ENCODE measurements at regions not wholly inside any gene's neighbourhood (a gene's known extent, or its start where the extent isn't known, plus 50 kb on each side); places are given as distances from the start of the nearest gene placed in this dataset.
"Not testable (repeated sequence)": the region's sequence is repeated elsewhere in the genome, so short reads cannot be mapped to it uniquely, and the experiment has no call there.

DNA sequence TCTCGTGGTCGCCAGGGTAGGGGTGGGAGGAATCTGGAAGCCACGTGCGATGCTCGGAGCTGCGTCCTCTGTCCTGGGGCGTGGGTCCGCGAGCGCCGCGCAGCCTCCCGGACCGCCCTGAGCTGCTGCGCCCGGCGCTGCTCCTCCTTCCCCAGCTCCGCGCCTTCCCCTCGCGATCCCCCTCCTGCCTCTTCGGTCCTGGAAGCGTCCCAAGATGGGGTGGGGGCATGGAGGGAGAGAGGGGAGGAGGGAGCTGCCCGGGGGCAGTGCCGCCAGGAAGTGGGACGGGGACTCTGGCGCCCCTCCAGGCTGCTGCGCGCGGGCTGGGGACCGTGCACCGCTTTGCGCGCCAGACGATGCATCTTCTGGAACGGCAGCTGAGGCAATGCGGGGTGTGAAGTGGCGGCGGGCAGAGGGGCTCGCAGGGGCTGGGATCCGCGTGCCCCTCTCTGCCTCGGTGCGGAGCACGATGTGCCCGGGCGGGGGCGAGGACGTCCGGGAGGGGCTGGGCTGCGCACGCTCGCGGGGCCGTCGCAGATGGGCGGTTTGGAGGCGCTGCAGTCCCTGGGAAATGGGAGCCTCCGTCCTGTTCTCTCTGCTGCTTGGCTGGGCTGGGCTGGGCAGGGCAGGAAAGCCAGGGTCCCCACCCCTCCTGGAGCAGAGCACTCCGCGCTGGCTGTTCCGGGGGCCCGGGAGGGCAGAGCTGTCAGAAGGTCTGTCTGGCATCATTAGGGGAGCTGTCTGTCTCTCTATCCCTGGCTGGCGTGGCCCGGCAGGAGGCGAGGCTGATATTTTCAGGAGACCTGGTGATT is 388.0 kb downstream of the SEC14L1 start:
- Histone ChIP-seq H3K9me3 (no peaks in the 10 kb centered on the region), H3K36me3 (ENCODE audit: control insufficient read depth in 2 of 2, extremely low read depth in 1 of 2, insufficient read depth in 1 of 2, low read length in 1 of 2) (no peaks in the 10 kb centered on the region), H3K4me3 (ENCODE audit: control insufficient read depth in 1 of 2, extremely low read depth in 1 of 2, low read length in 1 of 2) (peak overlapping the region in 1 of 2 donors; percentile 36), H3K27ac (ENCODE audit: low read length) (no peak overlapping the region), H3K4me1 (ENCODE audit: control insufficient read depth in 1 of 2, extremely low read depth in 1 of 2, insufficient read depth in 2 of 2, low read length in 2 of 2) (peaks cover 0 to 11% of the 10 kb centered on the region in 2 experiments), H3K27me3 (replicated peaks in 1 of 2; ENCODE audit: control insufficient read depth in 2 of 2, extremely low read depth in 1 of 2, insufficient read depth in 2 of 2, low read length in 1 of 2) (peaks cover 0 to 47% of the 10 kb centered on the region in 2 experiments)
- peak in 17 of 35 experiments; percentile 7 to 40 (median 20) for DNase-seq
- Mint-ChIP-seq H3K27ac (no peak overlapping the region), H3K27me3 (peaks cover 4 to 28% of the 10 kb centered on the region in 2 donors), H3K4me3 (peak overlapping the region in 2 of 3 donors; percentile 24 to 60), H3K9me3 (no peaks in the 10 kb centered on the region), H3K36me3 (no peaks in the 10 kb centered on the region), H3K4me1 (peaks cover 0 to 11% (median 6%) of the 10 kb centered on the region in 3 donors)
- ChIA-PET POLR2A (interaction anchor here in 1 of 2 donors (0.7 kb wide), 1 partner anchor 140 kb away, joined by 5 read pairs; no protein-coding TSS in a partner anchor), CTCF (no interaction called here)
- peak; percentile 61 to 72 (median 68) for ATAC-seq (replicated peaks in 1 of 4)
- WGBS (ENCODE audit: insufficient coverage): 3% methylated on average over 53 of the region's 66 CpGs

DNA sequence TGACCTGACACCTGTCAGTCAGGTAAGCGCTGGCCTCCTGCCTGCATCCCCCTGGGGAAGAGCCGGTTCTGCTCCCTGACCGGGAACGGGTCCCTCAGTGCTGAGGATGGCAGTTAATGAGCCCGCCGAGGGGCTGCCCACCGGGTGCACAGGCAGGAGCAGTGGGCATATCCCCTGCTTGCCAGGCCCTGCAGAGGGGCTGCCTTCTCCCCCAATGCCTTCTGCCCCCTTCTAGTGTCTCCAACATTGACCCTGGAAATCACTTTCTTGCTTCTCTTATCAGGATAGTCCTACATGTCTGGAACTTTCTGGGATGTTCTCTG is 388.5 kb downstream of the SEC14L1 start:
- Mint-ChIP-seq H3K27ac (no peak overlapping the region), H3K27me3 (peaks cover 4 to 28% of the 10 kb centered on the region in 2 donors), H3K36me3 (peaks cover 2% of the 10 kb centered on the region), H3K4me1 (peaks cover 2 to 11% (median 6%) of the 10 kb centered on the region in 3 donors), H3K4me3 (peak overlapping the region in 2 of 3 donors; percentile 24 to 60), H3K9me3 (peaks cover 0 to 3% (median 2%) of the 10 kb centered on the region in 3 donors)
- Histone ChIP-seq H3K9me3 (no peaks in the 10 kb centered on the region), H3K27me3 (replicated peaks in 1 of 2; ENCODE audit: control insufficient read depth in 2 of 2, extremely low read depth in 1 of 2, insufficient read depth in 2 of 2, low read length in 1 of 2) (peaks cover 0 to 47% of the 10 kb centered on the region in 2 experiments), H3K4me1 (ENCODE audit: control insufficient read depth in 1 of 2, extremely low read depth in 1 of 2, insufficient read depth in 2 of 2, low read length in 2 of 2) (peaks cover 0 to 11% of the 10 kb centered on the region in 2 experiments), H3K36me3 (ENCODE audit: control insufficient read depth in 2 of 2, extremely low read depth in 1 of 2, insufficient read depth in 1 of 2, low read length in 1 of 2) (no peaks in the 10 kb centered on the region), H3K4me3 (ENCODE audit: control insufficient read depth in 1 of 2, extremely low read depth in 1 of 2, low read length in 1 of 2) (no peak overlapping the region), H3K27ac (ENCODE audit: low read length) (no peak overlapping the region)
- ChIA-PET POLR2A (no interaction called here), CTCF (no interaction called here)
- 58% methylated on average over 6 of the region's 7 CpGs for WGBS (ENCODE audit: insufficient coverage)
- ATAC-seq (replicated peaks in 1 of 4): no peak
- DNase-seq: no peak

DNA sequence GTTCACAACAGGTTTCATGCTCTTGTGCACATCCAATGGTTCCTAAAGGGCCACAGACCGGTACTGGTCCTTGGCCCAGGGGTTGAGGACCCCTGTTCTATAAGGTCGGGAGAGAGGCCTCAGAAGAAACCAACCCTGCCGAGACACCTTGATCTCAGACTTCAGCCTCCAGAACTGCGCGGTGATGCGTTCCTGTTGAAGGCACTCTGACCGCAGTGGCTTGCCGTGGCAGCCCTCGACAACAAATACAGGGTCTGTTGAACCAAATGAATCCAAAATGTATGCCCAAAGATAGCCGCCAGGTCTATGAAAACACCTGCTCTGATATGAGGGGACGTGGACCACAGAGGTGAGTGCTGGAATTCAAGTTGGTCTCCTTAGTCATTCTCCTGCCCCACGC is 389.8 kb downstream of the SEC14L1 start:
- Mint-ChIP-seq H3K4me1 (peaks cover 5 to 11% (median 8%) of the 10 kb centered on the region in 3 donors), H3K36me3 (peaks cover 3% of the 10 kb centered on the region), H3K4me3 (no peak overlapping the region), H3K9me3 (peaks cover 0 to 5% (median 4%) of the 10 kb centered on the region in 3 donors), H3K27ac (no peak overlapping the region), H3K27me3 (peaks cover 4 to 28% of the 10 kb centered on the region in 2 donors)
- Histone ChIP-seq H3K4me3 (ENCODE audit: control insufficient read depth in 1 of 2, extremely low read depth in 1 of 2, low read length in 1 of 2) (no peak overlapping the region), H3K4me1 (ENCODE audit: control insufficient read depth in 1 of 2, extremely low read depth in 1 of 2, insufficient read depth in 2 of 2, low read length in 2 of 2) (peaks cover 0 to 15% of the 10 kb centered on the region in 2 experiments), H3K36me3 (ENCODE audit: control insufficient read depth in 2 of 2, extremely low read depth in 1 of 2, insufficient read depth in 1 of 2, low read length in 1 of 2) (no peaks in the 10 kb centered on the region), H3K27me3 (replicated peaks in 1 of 2; ENCODE audit: control insufficient read depth in 2 of 2, extremely low read depth in 1 of 2, insufficient read depth in 2 of 2, low read length in 1 of 2) (peaks cover 0 to 46% of the 10 kb centered on the region in 2 experiments), H3K9me3 (no peaks in the 10 kb centered on the region), H3K27ac (ENCODE audit: low read length) (no peak overlapping the region)
- DNase-seq (no peak), ATAC-seq (replicated peaks in 1 of 4) (no peak)
- ChIA-PET POLR2A (no interaction called here), CTCF (no interaction called here)
- 93% methylated on average over 11 of the region's 12 CpGs for WGBS (ENCODE audit: insufficient coverage)

GRCh38 chr17:77531002-77531401 is 390.2 kb downstream of the SEC14L1 start:
- H3K27me3 Mint-ChIP-seq: peaks cover 4 to 28% of the 10 kb centered on the region in 2 donors
- ATAC-seq (replicated peaks in 1 of 4) (no peak), DNase-seq (no peak)
- CTCF ChIA-PET: no interaction called here
- H3K36me3 ChIP-seq (ENCODE audit: control insufficient read depth in 2 of 2, extremely low read depth in 1 of 2, insufficient read depth in 1 of 2, low read length in 1 of 2): no peaks in the 10 kb centered on the region
- peaks cover 0 to 5% (median 4%) of the 10 kb centered on the region in 3 donors for H3K9me3 Mint-ChIP-seq
- H3K4me1 Mint-ChIP-seq: peaks cover 5 to 15% (median 12%) of the 10 kb centered on the region in 3 donors
- WGBS (ENCODE audit: insufficient coverage): no CpG with 5 or more reads among the region's 6 CpGs
- peaks cover 3% of the 10 kb centered on the region for H3K36me3 Mint-ChIP-seq
- peaks cover 0 to 15% of the 10 kb centered on the region in 2 experiments for H3K4me1 ChIP-seq (ENCODE audit: control insufficient read depth in 1 of 2, extremely low read depth in 1 of 2, insufficient read depth in 2 of 2, low read length in 2 of 2)
- H3K27ac ChIP-seq (ENCODE audit: low read length): no peak overlapping the region
- no peak overlapping the region for H3K27ac Mint-ChIP-seq
- H3K27me3 ChIP-seq (replicated peaks in 1 of 2; ENCODE audit: control insufficient read depth in 2 of 2, extremely low read depth in 1 of 2, insufficient read depth in 2 of 2, low read length in 1 of 2): peaks cover 0 to 46% of the 10 kb centered on the region in 2 experiments
- POLR2A ChIA-PET: no interaction called here
- no peak overlapping the region for H3K4me3 Mint-ChIP-seq
- H3K4me3 ChIP-seq (ENCODE audit: control insufficient read depth in 1 of 2, extremely low read depth in 1 of 2, low read length in 1 of 2): no peak overlapping the region
- H3K9me3 ChIP-seq: no peaks in the 10 kb centered on the region

DNA sequence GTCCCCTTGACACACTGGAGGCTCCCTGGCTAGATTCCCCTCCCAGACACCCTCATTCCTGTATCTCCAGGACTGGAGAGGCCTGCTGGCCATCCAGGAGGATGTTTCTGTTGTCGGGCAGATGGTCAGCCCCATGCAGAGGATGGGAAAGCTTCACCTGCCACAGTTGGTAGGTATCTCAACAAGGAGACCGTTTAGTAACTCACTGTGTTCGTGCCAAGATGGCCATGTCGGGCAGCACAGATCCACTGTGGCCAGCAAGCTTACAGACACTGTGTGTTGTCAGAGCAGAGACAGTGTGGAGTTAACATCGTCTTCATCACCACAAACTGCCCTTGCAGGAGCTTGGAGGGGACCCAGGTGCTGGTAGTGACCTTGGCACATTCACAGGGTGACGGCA is 390.9 kb downstream of the SEC14L1 start:
- CTCF ChIA-PET: no interaction called here
- Histone ChIP-seq H3K9me3 (no peaks in the 10 kb centered on the region), H3K4me1 (ENCODE audit: control insufficient read depth in 1 of 2, extremely low read depth in 1 of 2, insufficient read depth in 2 of 2, low read length in 2 of 2) (peaks cover 0 to 15% of the 10 kb centered on the region in 2 experiments), H3K27me3 (replicated peaks in 1 of 2; ENCODE audit: control insufficient read depth in 2 of 2, extremely low read depth in 1 of 2, insufficient read depth in 2 of 2, low read length in 1 of 2) (peaks cover 0 to 45% of the 10 kb centered on the region in 2 experiments), H3K4me3 (ENCODE audit: control insufficient read depth in 1 of 2, extremely low read depth in 1 of 2, low read length in 1 of 2) (no peak overlapping the region), H3K27ac (ENCODE audit: low read length) (no peak overlapping the region), H3K36me3 (ENCODE audit: control insufficient read depth in 2 of 2, extremely low read depth in 1 of 2, insufficient read depth in 1 of 2, low read length in 1 of 2) (no peaks in the 10 kb centered on the region)
- Mint-ChIP-seq H3K27me3 (peaks cover 4 to 28% of the 10 kb centered on the region in 2 donors), H3K9me3 (peaks cover 0 to 5% (median 4%) of the 10 kb centered on the region in 3 donors), H3K4me3 (no peak overlapping the region), H3K27ac (no peak overlapping the region), H3K36me3 (peaks cover 3% of the 10 kb centered on the region), H3K4me1 (peaks cover 5 to 17% (median 13%) of the 10 kb centered on the region in 3 donors)
- ATAC-seq (replicated peaks in 1 of 4) (no peak), DNase-seq (no peak)
- POLR2A ChIA-PET: no interaction called here
- 100% methylated on average over 4 of the region's 6 CpGs for WGBS (ENCODE audit: insufficient coverage)

- ATAC-seq (replicated peaks in 1 of 4); H3K27ac ChIP-seq (ENCODE audit: low read length); H3K36me3 ChIP-seq (ENCODE audit: control insufficient read depth in 2 of 2, extremely low read depth in 1 of 2, insufficient read depth in 1 of 2, low read length in 1 of 2); POLR2A ChIA-PET; H3K27ac Mint-ChIP-seq; CTCF ChIA-PET; H3K4me3 ChIP-seq (ENCODE audit: control insufficient read depth in 1 of 2, extremely low read depth in 1 of 2, low read length in 1 of 2); H3K9me3 ChIP-seq; DNase-seq; H3K4me3 Mint-ChIP-seq; H3K9me3 Mint-ChIP-seq; H3K36me3 Mint-ChIP-seq: not testable (repeated sequence)
- WGBS (ENCODE audit: insufficient coverage): 100% methylated on average over 2 of the region's 6 CpGs
- H3K27me3 ChIP-seq (replicated peaks in 1 of 2; ENCODE audit: control insufficient read depth in 2 of 2, extremely low read depth in 1 of 2, insufficient read depth in 2 of 2, low read length in 1 of 2): peaks cover 0 to 28% of the 10 kb centered on the region in 2 experiments
- peaks cover 0 to 10% of the 10 kb centered on the region in 2 experiments for H3K4me1 ChIP-seq (ENCODE audit: control insufficient read depth in 1 of 2, extremely low read depth in 1 of 2, insufficient read depth in 2 of 2, low read length in 2 of 2)
- H3K27me3 Mint-ChIP-seq: peaks cover 4 to 21% of the 10 kb centered on the region in 2 donors
- H3K4me1 Mint-ChIP-seq: peaks cover 5 to 17% (median 12%) of the 10 kb centered on the region in 3 donors
Measured at GRCh38 chr17:77533697-77534096, 392.9 kb downstream of the SEC14L1 start.
